Glutamatergic neuron (in vitro differentiated cells): ENCODE measurements at regions not wholly inside any gene's neighbourhood (a gene's known extent, or its start where the extent isn't known, plus 50 kb on each side); places are given as distances from the start of the nearest gene placed in this dataset.
"Not testable (repeated sequence)": the region's sequence is repeated elsewhere in the genome, so short reads cannot be mapped to it uniquely, and the experiment has no call there.

ENCODE experiments used
- DNase-seq: peaks from one replicate; pipeline ENCODE4 v3.0.0; 2022
- H3K27ac Mint-ChIP-seq: one replicate; pipeline ENCODE4 v1.8.0; 2020; ENCODE audit warnings: mild to moderate bottlenecking, mixed read lengths, inconsistent platforms; ENCODE audit not compliant: unreplicated experiment
- H3K27me3 Mint-ChIP-seq: one replicate; pipeline ENCODE4 v1.8.0; 2020; ENCODE audit warnings: mild to moderate bottlenecking, moderate library complexity, mixed read lengths, inconsistent platforms; ENCODE audit not compliant: unreplicated experiment
- H3K36me3 Mint-ChIP-seq: one replicate; pipeline ENCODE4 v1.8.0; 2020; ENCODE audit warnings: mild to moderate bottlenecking, mixed read lengths, inconsistent platforms; ENCODE audit not compliant: unreplicated experiment
- H3K4me1 Mint-ChIP-seq: one replicate; pipeline ENCODE4 v1.8.0; 2020; ENCODE audit warnings: mild to moderate bottlenecking, low read depth, mixed read lengths, inconsistent platforms; ENCODE audit not compliant: unreplicated experiment
- H3K4me3 Mint-ChIP-seq: one replicate; pipeline ENCODE4 v1.8.0; 2020; ENCODE audit warnings: mild to moderate bottlenecking, mixed read lengths, inconsistent platforms; ENCODE audit not compliant: unreplicated experiment
- H3K9me3 Mint-ChIP-seq: one replicate; pipeline ENCODE4 v1.8.0; 2020; ENCODE audit warnings: mild to moderate bottlenecking, moderate library complexity, mixed read lengths, inconsistent platforms; ENCODE audit not compliant: unreplicated experiment
- CTCF ChIP-seq: fragments of 200-600 bp; sonication (generic); IDR thresholded peaks from one replicate; pipeline ENCODE4 v1.5.0; 2021; ENCODE audit not compliant: partially characterized antibody, unreplicated experiment

- H3K27me3 Mint-ChIP-seq = no peaks in the 10 kb centered on the region
- DNase-seq = no peak
- H3K27ac Mint-ChIP-seq = no peak overlapping the region
- H3K4me1 Mint-ChIP-seq = no peaks in the 10 kb centered on the region
- H3K4me3 Mint-ChIP-seq = no peak overlapping the region
- no peak for TF ChIP-seq CTCF
- H3K36me3 Mint-ChIP-seq = no peaks in the 10 kb centered on the region
- H3K9me3 Mint-ChIP-seq = no peaks in the 10 kb centered on the region
These were observed 276.5 kb downstream of the FAT4 start for GRCh38 chr4:125591290-125591689.

- H3K4me3 Mint-ChIP-seq = no peak overlapping the region
- H3K9me3 Mint-ChIP-seq = no peaks in the 10 kb centered on the region
- no peak for DNase-seq
- no peaks in the 10 kb centered on the region for H3K36me3 Mint-ChIP-seq
- no peak for TF ChIP-seq CTCF
- H3K4me1 Mint-ChIP-seq = no peaks in the 10 kb centered on the region
- no peak overlapping the region for H3K27ac Mint-ChIP-seq
- no peaks in the 10 kb centered on the region for H3K27me3 Mint-ChIP-seq
These were observed 279.4 kb downstream of the FAT4 start for GRCh38 chr4:125594056-125594602.

GRCh38 chr4:125605926-125606325 is 291.2 kb downstream of the FAT4 start:
- not testable (repeated sequence) for H3K27me3 Mint-ChIP-seq, H3K36me3 Mint-ChIP-seq, DNase-seq, H3K27ac Mint-ChIP-seq, H3K9me3 Mint-ChIP-seq, H3K4me3 Mint-ChIP-seq, H3K4me1 Mint-ChIP-seq

GRCh38 chr4:125620066-125620860 is 305.5 kb downstream of the FAT4 start:
- Mint-ChIP-seq H3K4me1 (no peaks in the 10 kb centered on the region), H3K36me3 (no peaks in the 10 kb centered on the region), H3K27me3 (no peaks in the 10 kb centered on the region), H3K27ac (no peak overlapping the region), H3K4me3 (no peak overlapping the region), H3K9me3 (no peaks in the 10 kb centered on the region)
- DNase-seq = no peak
- TF ChIP-seq CTCF = no peak

- Mint-ChIP-seq H3K4me1 (no peaks in the 10 kb centered on the region), H3K27me3 (no peaks in the 10 kb centered on the region), H3K9me3 (no peaks in the 10 kb centered on the region), H3K36me3 (no peaks in the 10 kb centered on the region), H3K4me3 (no peak overlapping the region), H3K27ac (no peak overlapping the region)
- no peak for TF ChIP-seq CTCF
- DNase-seq = no peak
These were observed 310.2 kb downstream of the FAT4 start for GRCh38 chr4:125624951-125625350.
